DND-41 (cell line): ENCODE measurements at regions not wholly inside any gene's neighbourhood (a gene's known extent, or its start where the extent isn't known, plus 50 kb on each side); places are given as distances from the start of the nearest gene placed in this dataset.

Experiments used
- ATAC-seq: fragments of 200-7000 bp; cut with Tn5 transposase; 3 replicates; pipeline ENCODE4 v1.9.1; 2021; ENCODE audit warnings: low read depth; ENCODE audit not compliant: insufficient read depth
- DNase-seq: peaks from one replicate; pipeline ENCODE4 v3.0.0-alpha.2; 2020
- H2AFZ ChIP-seq: 2 replicates; pipeline ENCODE4 v1.6.0; 2012; ENCODE audit warnings: low read depth, low read length
- H3K27ac ChIP-seq: 2 replicates; pipeline ENCODE4 v1.5.1; 2012; ENCODE audit warnings: low read length, inconsistent platforms
- H3K27me3 ChIP-seq: fragments of 200-600 bp; sonication (generic); 2 replicates; pipeline ENCODE4 v1.6.0; 2012; ENCODE audit warnings: low read length, mild to moderate bottlenecking, inconsistent platforms; ENCODE audit not compliant: insufficient read depth, poor library complexity
- H3K36me3 ChIP-seq: 2 replicates; pipeline ENCODE4 v1.5.1; 2012; ENCODE audit warnings: low read length, inconsistent platforms; ENCODE audit not compliant: insufficient read depth
- H3K4me1 ChIP-seq: 2 replicates; pipeline ENCODE4 v1.5.1; 2012; ENCODE audit warnings: mild to moderate bottlenecking, low read length; ENCODE audit not compliant: insufficient read depth
- H3K4me2 ChIP-seq: 2 replicates; pipeline ENCODE4 v1.6.0; 2012; ENCODE audit warnings: mild to moderate bottlenecking, moderate library complexity, low read length, inconsistent platforms; ENCODE audit not compliant: insufficient read depth
- H3K4me3 ChIP-seq, 2 experiments: fragments of 200-600 bp in 1 of 2; shearing (Covaris generic) in 1 of 2; 2 replicates each; pipeline ENCODE4 v1.5.1; 2012 to 2016; ENCODE audit warnings: inconsistent platforms in 2 of 2, low read length in 2 of 2, mild to moderate bottlenecking in 2 of 2, low read depth in 1 of 2, moderate library complexity in 1 of 2
- H3K79me2 ChIP-seq: 2 replicates; pipeline ENCODE4 v1.6.0; 2012; ENCODE audit warnings: low read length, inconsistent platforms; ENCODE audit not compliant: insufficient read depth
- H3K9ac ChIP-seq: 2 replicates; pipeline ENCODE4 v1.6.0; 2012; ENCODE audit warnings: low read depth, mild to moderate bottlenecking, inconsistent platforms, low read length, moderate library complexity
- H3K9me3 ChIP-seq: 2 replicates; pipeline ENCODE4 v1.5.1; 2012; ENCODE audit warnings: low read length, moderate library complexity, mild to moderate bottlenecking, inconsistent platforms; ENCODE audit not compliant: insufficient read depth, severe bottlenecking
- H4K20me1 ChIP-seq: 2 replicates; pipeline ENCODE4 v1.6.0; 2012; ENCODE audit warnings: low read length; ENCODE audit not compliant: insufficient read depth
- CTCF ChIP-seq: IDR thresholded peaks from 2 replicates; pipeline ENCODE4 v1.5.1; 2012; ENCODE audit warnings: borderline replicate concordance, low read length, moderate library complexity, mild to moderate bottlenecking; ENCODE audit not compliant: poor library complexity, severe bottlenecking; ENCODE audit errors: extremely low read depth
- EZH2 ChIP-seq: IDR thresholded peaks from 3 replicates; pipeline ENCODE4 v1.6.1; 2012; ENCODE audit warnings: borderline replicate concordance, low read depth, mild to moderate bottlenecking, moderate library complexity, low read length, inconsistent platforms; ENCODE audit not compliant: severe bottlenecking

- ATAC-seq (no peak), DNase-seq (no peak)
- H3K36me3 ChIP-seq: no peaks in the 10 kb centered on the region
- H3K9ac ChIP-seq: no peak overlapping the region
- no peaks in the 10 kb centered on the region for H4K20me1 ChIP-seq
- H2AFZ ChIP-seq: no peak overlapping the region
- H3K4me1 ChIP-seq: no peaks in the 10 kb centered on the region
- H3K79me2 ChIP-seq: no peaks in the 10 kb centered on the region
- TF ChIP-seq EZH2 (no peak), CTCF (no peak)
- H3K4me2 ChIP-seq: no peak overlapping the region
- peaks cover 11% of the 10 kb centered on the region for H3K9me3 ChIP-seq
- H3K4me3 ChIP-seq: no peak overlapping the region
- no peak overlapping the region for H3K27ac ChIP-seq
- H3K27me3 ChIP-seq: no peaks in the 10 kb centered on the region
Measured at GRCh38 chr22:47323518-47323917, 561.1 kb downstream of the TBC1D22A start.

DNA sequence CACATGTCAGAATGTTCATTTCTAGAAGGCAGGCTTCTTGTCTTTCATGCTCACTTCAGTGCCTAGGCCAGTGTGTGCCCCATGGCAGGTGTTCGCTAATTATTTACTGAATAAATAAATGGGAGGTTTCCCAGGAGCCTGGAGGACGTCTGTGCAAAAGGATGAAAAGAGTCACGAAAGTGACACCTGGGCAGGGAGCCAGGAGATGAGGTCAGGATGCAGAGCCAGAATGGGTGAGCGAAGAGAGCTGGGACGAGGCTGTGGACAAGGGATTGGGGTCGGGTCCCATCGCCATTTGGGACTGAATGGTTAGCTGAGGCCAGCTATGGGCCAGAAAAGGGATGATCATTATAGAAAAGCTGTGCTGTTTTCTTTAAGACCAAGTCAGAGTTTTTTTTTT lies 560.4 kb downstream of the TBC1D22A start:
- TF ChIP-seq EZH2 (no peak), CTCF (no peak)
- Histone ChIP-seq H3K9ac (no peak overlapping the region), H3K4me1 (no peaks in the 10 kb centered on the region), H3K27ac (no peak overlapping the region), H4K20me1 (no peaks in the 10 kb centered on the region), H2AFZ (no peak overlapping the region), H3K4me3 (no peak overlapping the region), H3K27me3 (no peaks in the 10 kb centered on the region), H3K79me2 (no peaks in the 10 kb centered on the region), H3K36me3 (no peaks in the 10 kb centered on the region), H3K4me2 (no peak overlapping the region), H3K9me3 (peaks cover 11% of the 10 kb centered on the region)
- no peak for ATAC-seq
- DNase-seq: no peak

GRCh38 chr22:47320560-47320959 lies 558.1 kb downstream of the TBC1D22A start:
- no peak for DNase-seq
- Histone ChIP-seq H3K27ac (no peak overlapping the region), H3K9me3 (peaks cover 11% of the 10 kb centered on the region), H3K4me3 (no peak overlapping the region), H3K9ac (no peak overlapping the region), H2AFZ (no peak overlapping the region), H3K36me3 (no peaks in the 10 kb centered on the region), H3K4me1 (no peaks in the 10 kb centered on the region), H3K27me3 (no peaks in the 10 kb centered on the region), H3K4me2 (no peak overlapping the region), H4K20me1 (no peaks in the 10 kb centered on the region), H3K79me2 (no peaks in the 10 kb centered on the region)
- no peak for TF ChIP-seq EZH2
- ATAC-seq: no peak

GRCh38 chr22:47318041-47318737 lies 555.7 kb downstream of the TBC1D22A start:
- H3K4me3 ChIP-seq: no peak overlapping the region
- H3K9me3 ChIP-seq: peaks cover 11% of the 10 kb centered on the region
- H2AFZ ChIP-seq: no peak overlapping the region
- H3K4me2 ChIP-seq: no peak overlapping the region
- TF ChIP-seq EZH2 (no peak), CTCF (no peak)
- ATAC-seq (no peak), DNase-seq (no peak)
- H4K20me1 ChIP-seq: no peaks in the 10 kb centered on the region
- no peaks in the 10 kb centered on the region for H3K27me3 ChIP-seq
- H3K27ac ChIP-seq: no peak overlapping the region
- H3K36me3 ChIP-seq: no peaks in the 10 kb centered on the region
- no peaks in the 10 kb centered on the region for H3K79me2 ChIP-seq
- no peak overlapping the region for H3K9ac ChIP-seq
- no peaks in the 10 kb centered on the region for H3K4me1 ChIP-seq
